Osteocyte (in vitro differentiated cells): ENCODE measurements at regions not wholly inside any gene's neighbourhood (a gene's known extent, or its start where the extent isn't known, plus 50 kb on each side); places are given as distances from the start of the nearest gene placed in this dataset.

Source experiments
- DNase-seq: peaks from one replicate; pipeline ENCODE4 v3.0.0; 2021; ENCODE audit warnings: mixed read lengths; ENCODE audit not compliant: unreplicated experiment; ENCODE audit errors: extremely low spot score
- H3K27ac Mint-ChIP-seq: one replicate; pipeline ENCODE4 v1.8.0; 2021; ENCODE audit warnings: mild to moderate bottlenecking, mixed read lengths; ENCODE audit not compliant: unreplicated experiment
- H3K27me3 Mint-ChIP-seq: one replicate; pipeline ENCODE4 v1.8.0; 2021; ENCODE audit warnings: mixed read lengths; ENCODE audit not compliant: unreplicated experiment
- H3K36me3 Mint-ChIP-seq: one replicate; pipeline ENCODE4 v1.8.0; 2021; ENCODE audit warnings: mixed read lengths; ENCODE audit not compliant: unreplicated experiment
- H3K4me1 Mint-ChIP-seq: one replicate; pipeline ENCODE4 v1.8.0; 2021; ENCODE audit warnings: mixed read lengths; ENCODE audit not compliant: unreplicated experiment
- H3K4me3 Mint-ChIP-seq: one replicate; pipeline ENCODE4 v1.8.0; 2021; ENCODE audit warnings: mild to moderate bottlenecking, moderate library complexity, mixed read lengths; ENCODE audit not compliant: unreplicated experiment
- H3K9me3 Mint-ChIP-seq: one replicate; pipeline ENCODE4 v1.8.0; 2021; ENCODE audit warnings: mixed read lengths; ENCODE audit not compliant: unreplicated experiment
- CTCF ChIP-seq: fragments of 200-600 bp; sonication (generic); IDR thresholded peaks from 2 replicates; pipeline ENCODE4 v1.5.0; 2021; ENCODE audit warnings: antibody characterized with exemption, mild to moderate bottlenecking, moderate library complexity

GRCh38 chr3:34570916-34571705 is 772.7 kb downstream of the PDCD6IP start:
- Mint-ChIP-seq H3K4me1 (no peaks in the 10 kb centered on the region), H3K36me3 (peaks cover 12% of the 10 kb centered on the region), H3K4me3 (no peak overlapping the region), H3K27ac (no peak overlapping the region), H3K27me3 (peaks cover 5% of the 10 kb centered on the region), H3K9me3 (peaks cover 5% of the 10 kb centered on the region)
- no peak for TF ChIP-seq CTCF
- DNase-seq = no peak

- no peak for TF ChIP-seq CTCF
- Mint-ChIP-seq H3K27ac (no peak overlapping the region), H3K4me3 (no peak overlapping the region), H3K27me3 (peaks cover 5% of the 10 kb centered on the region), H3K36me3 (peaks cover 12% of the 10 kb centered on the region), H3K9me3 (peaks cover under 1% of the 10 kb centered on the region), H3K4me1 (no peaks in the 10 kb centered on the region)
- DNase-seq = no peak
Observed at GRCh38 chr3:34571714-34572113, 773.3 kb downstream of the PDCD6IP start.

- TF ChIP-seq CTCF = no peak
- no peak overlapping the region for H3K27ac Mint-ChIP-seq
- H3K9me3 Mint-ChIP-seq = no peaks in the 10 kb centered on the region
- DNase-seq = no peak
- H3K4me3 Mint-ChIP-seq = no peak overlapping the region
- H3K4me1 Mint-ChIP-seq = no peaks in the 10 kb centered on the region
- peaks cover 10% of the 10 kb centered on the region for H3K27me3 Mint-ChIP-seq
- peaks cover 12% of the 10 kb centered on the region for H3K36me3 Mint-ChIP-seq
Observed at GRCh38 chr3:34575776-34576175, 777.3 kb downstream of the PDCD6IP start.

GRCh38 chr3:34582055-34582454 is 783.6 kb downstream of the PDCD6IP start:
- TF ChIP-seq CTCF = no peak
- DNase-seq = no peak
- H3K27me3 Mint-ChIP-seq = peaks cover 5% of the 10 kb centered on the region
- H3K4me1 Mint-ChIP-seq = peaks cover 5% of the 10 kb centered on the region
- peaks cover 10% of the 10 kb centered on the region for H3K36me3 Mint-ChIP-seq
- H3K27ac Mint-ChIP-seq = no peak overlapping the region
- H3K4me3 Mint-ChIP-seq = no peak overlapping the region
- H3K9me3 Mint-ChIP-seq = peaks cover under 1% of the 10 kb centered on the region

GRCh38 chr3:34583451-34583850 is 785.0 kb downstream of the PDCD6IP start:
- Mint-ChIP-seq H3K36me3 (peaks cover 17% of the 10 kb centered on the region), H3K4me1 (peaks cover 5% of the 10 kb centered on the region), H3K27ac (no peak overlapping the region), H3K27me3 (no peaks in the 10 kb centered on the region), H3K9me3 (peaks cover 11% of the 10 kb centered on the region), H3K4me3 (no peak overlapping the region)
- DNase-seq = no peak
- TF ChIP-seq CTCF = no peak
